GM12872 (cell line): ENCODE measurements at regions not wholly inside any gene's neighbourhood (a gene's known extent, or its start where the extent isn't known, plus 50 kb on each side); places are given as distances from the start of the nearest gene placed in this dataset.

Source experiments
- CTCF ChIP-seq: IDR thresholded peaks from 3 replicates; pipeline ENCODE4 v1.5.1; 2011; ENCODE audit warnings: low read depth, mild to moderate bottlenecking, low read length, moderate library complexity; ENCODE audit not compliant: insufficient read depth

- TF ChIP-seq CTCF = no peak
Measured at GRCh38 chr4:164056426-164057142, 562.1 kb downstream of the TMA16 start.

- TF ChIP-seq CTCF = no peak
Measured at GRCh38 chr4:164058776-164059445, 564.4 kb downstream of the TMA16 start.

- TF ChIP-seq CTCF = no peak
Measured at GRCh38 chr4:164060456-164060855, 566.0 kb downstream of the TMA16 start.

GRCh38 chr4:164068392-164068791 lies 573.9 kb downstream of the TMA16 start:
- TF ChIP-seq CTCF = no peak

- TF ChIP-seq CTCF = no peak
Measured at GRCh38 chr4:164070625-164071024, 576.1 kb downstream of the TMA16 start.

- no peak for TF ChIP-seq CTCF
Measured at GRCh38 chr4:164081371-164081770, 586.9 kb downstream of the TMA16 start.

- TF ChIP-seq CTCF = no peak
Measured at GRCh38 chr4:164081801-164082200, 587.3 kb downstream of the TMA16 start.
